Astrocyte of the cerebellum (primary cell): ENCODE measurements at regions not wholly inside any gene's neighbourhood (a gene's known extent, or its start where the extent isn't known, plus 50 kb on each side); places are given as distances from the start of the nearest gene placed in this dataset.

Experiments
- DNase-seq: peaks from one replicate; pipeline ENCODE4 v3.0.0-alpha.2; 2011; ENCODE audit warnings: low read depth
- H3K4me3 ChIP-seq: 2 replicates; pipeline ENCODE4 v1.5.1; 2011; ENCODE audit warnings: mild to moderate bottlenecking, low read depth, low read length, moderate library complexity
- in situ Hi-C: cut with HindIII; loops from 2 replicates; pipeline ENCODE4 v1.10.0; 2017; ENCODE audit warnings: low sequenced_read_pairs
- TF ChIP-seq, protein P1 (sequence below): IDR thresholded peaks from 2 replicates; pipeline ENCODE4 v1.5.1; 2012; ENCODE audit warnings: low read length, low read depth, moderate library complexity, mild to moderate bottlenecking; ENCODE audit errors: missing control alignments

DNA sequence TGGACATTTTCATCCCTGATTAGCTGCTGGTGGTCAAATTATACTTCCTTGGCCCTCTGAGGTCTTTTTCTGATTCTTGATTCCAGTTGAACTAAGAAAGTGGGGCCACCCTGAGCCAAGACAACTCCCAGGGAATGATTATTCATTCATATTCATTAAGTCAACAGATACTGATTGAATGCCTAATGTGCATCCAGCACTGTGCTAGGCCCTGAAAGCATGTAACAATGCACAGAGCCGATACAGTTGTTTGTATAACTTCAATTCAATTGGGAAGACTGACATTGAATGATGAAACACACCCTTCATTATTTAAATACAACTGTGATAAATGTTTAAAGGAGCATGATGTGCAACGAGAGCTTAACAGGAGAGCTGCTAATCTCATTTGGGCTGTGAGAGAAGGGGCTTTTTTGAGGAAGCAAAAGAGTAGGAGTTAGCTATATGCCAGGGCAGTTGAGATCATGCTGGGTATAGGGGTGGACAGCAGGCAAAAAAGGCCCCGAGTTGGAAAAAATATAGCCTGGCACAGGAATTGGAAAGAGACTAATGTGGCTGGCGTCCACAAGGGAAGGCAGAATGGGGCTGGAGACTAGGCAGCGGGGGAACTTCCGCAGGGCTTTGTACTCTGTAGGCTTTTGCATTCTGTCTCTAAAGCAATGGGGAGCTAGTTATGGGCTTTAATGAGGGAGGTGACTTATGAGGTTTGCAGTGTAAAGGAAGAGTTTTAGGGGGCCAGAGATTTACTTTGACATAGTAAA is 57.2 kb upstream of the ACVR1 start:
- H3K4me3 ChIP-seq: no peak overlapping the region
- in situ Hi-C loops: loop anchor here (5.0 kb wide), 1 partner anchor 96 kb away; no protein-coding TSS in a partner anchor
- TF ChIP-seq, protein P1, sequence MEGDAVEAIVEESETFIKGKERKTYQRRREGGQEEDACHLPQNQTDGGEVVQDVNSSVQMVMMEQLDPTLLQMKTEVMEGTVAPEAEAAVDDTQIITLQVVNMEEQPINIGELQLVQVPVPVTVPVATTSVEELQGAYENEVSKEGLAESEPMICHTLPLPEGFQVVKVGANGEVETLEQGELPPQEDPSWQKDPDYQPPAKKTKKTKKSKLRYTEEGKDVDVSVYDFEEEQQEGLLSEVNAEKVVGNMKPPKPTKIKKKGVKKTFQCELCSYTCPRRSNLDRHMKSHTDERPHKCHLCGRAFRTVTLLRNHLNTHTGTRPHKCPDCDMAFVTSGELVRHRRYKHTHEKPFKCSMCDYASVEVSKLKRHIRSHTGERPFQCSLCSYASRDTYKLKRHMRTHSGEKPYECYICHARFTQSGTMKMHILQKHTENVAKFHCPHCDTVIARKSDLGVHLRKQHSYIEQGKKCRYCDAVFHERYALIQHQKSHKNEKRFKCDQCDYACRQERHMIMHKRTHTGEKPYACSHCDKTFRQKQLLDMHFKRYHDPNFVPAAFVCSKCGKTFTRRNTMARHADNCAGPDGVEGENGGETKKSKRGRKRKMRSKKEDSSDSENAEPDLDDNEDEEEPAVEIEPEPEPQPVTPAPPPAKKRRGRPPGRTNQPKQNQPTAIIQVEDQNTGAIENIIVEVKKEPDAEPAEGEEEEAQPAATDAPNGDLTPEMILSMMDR: no peak
- DNase-seq: no peak

DNA sequence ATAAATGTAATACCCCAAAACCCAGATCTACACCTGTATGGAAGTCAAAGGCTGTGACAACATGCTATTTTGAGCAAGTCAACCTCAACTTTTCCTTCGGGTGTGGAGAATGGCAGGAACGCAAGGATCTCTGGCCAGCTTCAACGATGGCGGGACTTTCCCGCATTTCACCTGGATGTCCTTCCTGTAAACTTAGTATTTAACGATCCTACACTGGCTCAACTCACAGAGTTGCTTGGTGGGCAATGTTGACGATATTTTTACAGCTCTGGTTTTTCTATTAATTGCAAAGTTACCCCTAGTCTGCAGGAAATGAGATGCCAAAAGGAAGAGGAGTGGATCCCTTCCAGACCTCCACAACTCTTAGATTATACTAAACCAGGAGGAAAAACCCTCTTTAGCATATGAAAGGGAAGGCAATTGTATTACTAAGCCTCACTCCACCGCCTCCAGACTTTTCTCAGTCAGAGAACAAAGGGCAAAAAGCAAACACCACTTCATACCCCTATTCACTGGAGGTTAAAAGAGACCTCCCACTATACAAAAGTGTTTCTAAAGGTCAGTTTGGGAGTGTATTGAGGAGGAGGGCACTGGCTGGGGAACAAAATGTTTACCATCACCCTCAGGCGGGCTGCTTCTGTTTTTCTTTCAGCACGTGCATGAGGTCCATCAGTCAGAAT is 56.5 kb upstream of the ACVR1 start:
- in situ Hi-C loops: loop anchor here (5.0 kb wide), 1 partner anchor 95 kb away; no protein-coding TSS in a partner anchor
- H3K4me3 ChIP-seq: no peak overlapping the region
- DNase-seq: no peak
- TF ChIP-seq, protein P1: no peak

DNA sequence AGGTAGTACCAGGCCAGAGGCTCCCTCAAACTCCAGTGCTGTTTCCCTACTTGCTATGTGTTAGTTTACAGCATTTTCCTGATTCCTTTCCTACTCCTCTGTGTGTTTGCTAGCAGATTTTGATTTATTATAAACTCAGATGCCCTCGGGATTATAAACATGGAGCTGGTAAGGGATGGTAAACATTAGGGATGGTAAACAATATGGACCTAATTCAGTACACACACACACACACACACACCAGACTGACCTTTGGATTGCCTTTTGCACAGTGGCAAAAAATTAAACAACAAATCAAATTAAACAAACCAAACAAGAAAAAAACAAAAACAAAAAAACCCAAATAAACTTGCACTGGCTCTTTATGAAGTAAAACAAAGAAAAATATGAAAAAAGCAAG is 55.4 kb upstream of the ACVR1 start:
- DNase-seq: no peak
- TF ChIP-seq, protein P1: no peak
- in situ Hi-C loops: loop anchor here (5.0 kb wide), 1 partner anchor 94 kb away; no protein-coding TSS in a partner anchor
- H3K4me3 ChIP-seq: no peak overlapping the region

DNA sequence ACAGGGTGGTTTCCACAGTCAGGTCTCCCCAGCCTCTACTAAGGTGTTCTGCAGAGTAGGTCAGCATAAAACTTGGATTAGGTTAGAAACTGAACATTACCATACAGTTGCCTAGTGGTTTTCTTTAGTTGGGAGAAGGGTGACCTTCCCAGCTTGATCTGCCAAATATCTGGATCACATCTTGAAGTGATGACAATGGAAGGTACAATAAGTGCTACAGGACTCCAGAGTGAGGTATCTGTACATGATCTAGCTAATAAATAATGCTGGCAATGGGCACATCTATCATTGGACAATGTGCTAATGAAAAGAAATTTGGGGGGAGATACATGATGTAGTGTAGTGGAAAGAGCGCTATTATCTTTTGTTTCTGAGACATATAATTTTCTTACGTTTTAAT is 54.6 kb upstream of the ACVR1 start:
- no peak for DNase-seq
- TF ChIP-seq, protein P1: no peak
- no peak overlapping the region for H3K4me3 ChIP-seq
- in situ Hi-C loops: loop anchor here (5.0 kb wide), 1 partner anchor 93 kb away; no protein-coding TSS in a partner anchor

DNA sequence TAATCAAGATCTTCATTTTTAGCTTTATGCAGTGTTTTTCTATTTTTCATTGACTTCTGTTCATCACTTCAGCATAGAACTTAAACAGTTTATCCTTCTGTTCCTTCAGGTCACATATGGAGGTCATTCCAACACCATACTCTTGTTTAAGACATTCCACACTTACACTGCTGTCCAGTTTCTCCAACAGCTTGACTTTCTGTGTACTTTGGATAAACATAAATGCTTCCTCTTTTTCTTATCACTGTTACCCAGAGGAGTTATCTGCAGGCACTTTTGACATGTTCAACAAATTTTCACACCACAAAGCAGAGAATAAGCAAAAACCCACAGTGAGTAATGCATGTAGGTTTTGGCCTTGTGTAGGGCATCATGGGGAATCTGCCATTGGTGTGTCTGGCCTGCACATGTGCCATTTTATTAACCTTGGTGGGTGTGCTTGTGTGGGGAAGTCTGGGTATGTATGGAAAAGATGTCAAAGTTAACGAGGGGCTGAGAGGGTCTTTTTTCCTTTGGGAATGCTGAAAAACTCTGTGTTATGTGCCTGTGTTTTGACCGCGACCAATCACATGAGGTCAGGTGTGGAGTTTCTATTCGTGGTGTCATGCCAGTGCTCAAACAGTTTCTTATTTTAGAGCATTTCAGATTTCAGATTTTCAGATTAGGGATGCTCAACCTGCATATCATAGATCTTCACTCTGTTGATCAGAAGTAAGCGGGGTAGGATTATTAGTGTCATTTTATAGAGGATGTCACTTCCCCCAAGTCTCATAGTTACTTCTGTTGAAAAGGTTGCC is 53.9 kb upstream of the ACVR1 start:
- DNase-seq: no peak
- TF ChIP-seq, protein P1: no peak
- no peak overlapping the region for H3K4me3 ChIP-seq
- in situ Hi-C loops: loop anchor here (5.0 kb wide), 1 partner anchor 93 kb away; no protein-coding TSS in a partner anchor

DNA sequence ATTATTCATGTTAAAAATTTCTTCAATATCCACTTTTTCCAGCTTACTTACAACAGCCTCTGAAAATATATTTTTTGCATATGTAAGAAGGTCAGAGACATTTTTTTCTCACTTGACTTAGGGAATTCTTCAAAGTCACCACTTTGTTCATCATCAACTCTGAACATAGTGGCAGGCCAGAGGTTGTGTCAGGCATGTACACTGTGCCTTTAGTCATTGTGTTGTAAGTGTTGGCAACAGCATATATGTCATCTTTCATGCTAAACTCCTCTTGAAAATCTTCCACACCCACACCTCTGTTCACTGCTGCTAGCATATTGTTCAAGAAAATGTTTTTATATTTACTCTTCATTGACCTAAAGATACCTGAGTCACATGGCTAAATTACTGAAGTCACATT is 52.2 kb upstream of the ACVR1 start:
- no peak for DNase-seq
- no peak overlapping the region for H3K4me3 ChIP-seq
- TF ChIP-seq, protein P1: no peak
- in situ Hi-C loops: no loop called here
